ENCODE measurements at regions not wholly inside any gene's neighbourhood (a gene's known extent, or its start where the extent isn't known, plus 50 kb on each side); places are given as distances from the start of the nearest gene placed in this dataset.

DNA sequence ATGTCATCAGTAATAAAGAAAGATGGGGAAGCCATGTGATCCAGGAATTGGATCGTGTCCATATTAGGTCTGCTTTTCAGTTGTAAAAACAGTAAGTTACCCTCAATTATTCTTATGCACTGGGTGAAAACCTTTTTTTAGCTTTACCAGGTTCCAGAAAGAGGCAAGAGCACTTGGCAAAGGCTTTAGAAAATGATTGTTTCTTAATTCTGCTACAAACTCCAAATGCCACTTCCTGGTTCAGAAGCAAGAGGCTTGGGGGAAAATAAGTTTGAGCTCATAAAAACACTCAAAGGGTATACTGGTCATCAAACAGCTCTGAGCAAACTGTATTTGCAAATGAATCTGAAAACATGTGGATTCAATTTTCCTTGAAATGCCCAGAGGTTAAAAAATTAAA lies 615.6 kb downstream of the EBF1 start:
- no peak overlapping the region for H3K4me3 ChIP-seq (ENCODE audit: low read depth, low read length)
- no peak for DNase-seq (ENCODE audit: low read depth)
- TF ChIP-seq CTCF (IDR thresholded peaks at IDR 0.05; ENCODE audit: insufficient read depth, low read depth, low read length) = no peak

DNA sequence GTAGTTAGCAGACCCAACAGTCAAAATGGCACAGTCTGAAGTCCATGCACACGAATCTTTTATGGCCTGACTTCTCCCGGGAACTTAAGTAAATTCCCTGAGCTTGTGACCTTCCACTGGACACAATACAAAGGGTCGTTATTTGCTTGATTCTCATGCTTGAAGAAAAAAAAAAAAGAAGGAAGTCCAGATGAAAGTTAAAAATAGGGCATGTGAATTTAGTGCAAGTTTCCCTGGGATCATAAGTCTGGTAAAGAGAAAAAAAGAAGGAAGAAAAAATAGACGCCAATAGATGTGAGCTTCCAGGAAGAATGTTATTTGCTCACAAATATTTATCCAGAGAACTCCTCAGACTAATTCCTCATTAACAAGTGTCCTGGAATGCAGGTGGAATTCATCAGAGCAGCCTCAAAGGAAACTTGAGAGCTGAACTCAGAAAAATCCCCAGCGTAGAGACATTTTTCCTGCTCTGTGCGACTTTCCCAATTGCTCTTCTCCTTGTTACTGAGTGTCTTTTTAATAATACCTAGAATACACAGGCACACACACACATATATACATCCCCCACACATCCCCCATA lies 616.3 kb downstream of the EBF1 start:
- no peak for TF ChIP-seq CTCF (IDR thresholded peaks at IDR 0.05; ENCODE audit: insufficient read depth, low read depth, low read length)
- H3K4me3 ChIP-seq (ENCODE audit: low read depth, low read length) = no peak overlapping the region
- DNase-seq (ENCODE audit: low read depth) = no peak

GRCh38 chr5:158482125-158482524 lies 617.6 kb downstream of the EBF1 start:
- no peak for TF ChIP-seq CTCF (IDR thresholded peaks at IDR 0.05; ENCODE audit: insufficient read depth, low read depth, low read length)
- DNase-seq (ENCODE audit: low read depth) = no peak

GRCh38 chr5:158478139-158478538 lies 619.2 kb upstream of the CLINT1 start:
- no peak overlapping the region for H3K4me3 ChIP-seq (ENCODE audit: low read depth, low read length)
- no peak for DNase-seq (ENCODE audit: low read depth)

More at GRCh38 chr5:158482125-158482524, 617.6 kb downstream of the EBF1 start:
- H3K4me3 ChIP-seq (ENCODE audit: low read depth, low read length) = no peak overlapping the region

GRCh38 chr5:158477214-158477613 lies 618.3 kb upstream of the CLINT1 start:
- TF ChIP-seq CTCF (IDR thresholded peaks at IDR 0.05; ENCODE audit: insufficient read depth, low read depth, low read length) = no peak
- no peak for DNase-seq (ENCODE audit: low read depth)
- H3K4me3 ChIP-seq (ENCODE audit: low read depth, low read length) = no peak overlapping the region

More at GRCh38 chr5:158478139-158478538, 619.2 kb upstream of the CLINT1 start:
- TF ChIP-seq CTCF (IDR thresholded peaks at IDR 0.05; ENCODE audit: insufficient read depth, low read depth, low read length) = no peak

DNA sequence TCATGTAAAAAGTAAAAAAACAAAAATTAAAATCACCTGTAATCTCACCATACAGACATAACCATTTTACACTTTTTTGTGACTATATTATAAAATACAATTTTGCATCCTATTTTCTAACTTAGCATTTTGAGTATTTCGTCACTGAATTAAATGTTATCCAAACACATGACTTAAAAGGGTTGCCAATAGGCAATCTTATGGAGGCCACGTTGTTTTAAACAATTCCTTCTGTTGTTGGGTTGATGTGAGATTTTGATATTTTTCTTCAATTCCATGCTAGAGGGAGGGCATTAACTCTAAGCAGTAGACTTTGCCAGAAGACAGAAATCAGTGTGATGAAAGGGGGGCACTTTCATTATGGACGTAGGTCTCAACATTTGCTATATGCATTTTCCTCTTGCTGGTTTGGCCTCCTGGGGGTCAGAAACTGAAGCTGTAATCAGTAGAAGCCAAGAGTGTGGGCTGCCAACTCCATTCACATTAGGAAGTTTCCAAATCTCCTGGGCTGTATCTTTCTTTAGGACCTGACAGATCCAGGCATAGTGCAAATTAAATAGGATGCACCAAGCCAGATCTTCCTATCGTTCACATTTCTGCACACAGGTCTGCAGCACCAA lies 614.2 kb upstream of the CLINT1 start:
- DNase-seq (ENCODE audit: low read depth) = no peak
- no peak for TF ChIP-seq CTCF (IDR thresholded peaks at IDR 0.05; ENCODE audit: insufficient read depth, low read depth, low read length)
- H3K4me3 ChIP-seq (ENCODE audit: low read depth, low read length) = no peak overlapping the region

DNA sequence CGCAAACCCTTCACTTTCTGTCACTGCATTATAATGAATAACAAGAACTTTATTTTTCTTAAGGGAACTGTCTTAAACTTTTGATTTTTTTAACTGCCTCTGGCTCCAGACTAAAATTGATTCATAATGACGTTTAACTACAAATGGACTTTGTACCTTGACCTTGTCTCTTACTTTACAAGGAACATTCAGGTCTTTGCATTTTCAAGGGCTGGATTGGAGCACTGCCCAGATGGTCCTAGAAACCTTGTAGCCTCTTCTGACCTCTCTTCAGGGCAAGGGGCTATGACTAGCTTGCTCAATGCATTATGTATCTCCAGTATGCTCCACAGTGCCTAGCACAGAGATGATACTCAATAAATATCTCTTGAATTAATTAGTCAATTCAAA lies 612.6 kb upstream of the CLINT1 start:
- DNase-seq (ENCODE audit: low read depth) = no peak
- no peak for TF ChIP-seq CTCF (IDR thresholded peaks at IDR 0.05; ENCODE audit: insufficient read depth, low read depth, low read length)
- H3K4me3 ChIP-seq (ENCODE audit: low read depth, low read length) = no peak overlapping the region
